Epithelial cell of esophagus (primary cell): ENCODE measurements at regions not wholly inside any gene's neighbourhood (a gene's known extent, or its start where the extent isn't known, plus 50 kb on each side); places are given as distances from the start of the nearest gene placed in this dataset.

Experiments
- DNase-seq: peaks from one replicate; pipeline ENCODE4 v3.0.0; 2010; ENCODE audit warnings: low read depth
- H3K4me3 ChIP-seq: 2 replicates; pipeline ENCODE4 v1.5.1; 2011; ENCODE audit warnings: mild to moderate bottlenecking, low read length, control low read depth
- CTCF ChIP-seq: IDR thresholded peaks from 2 replicates; pipeline ENCODE4 v1.5.1; 2011; ENCODE audit warnings: low read depth, mild to moderate bottlenecking, low read length, control low read depth, inconsistent platforms; ENCODE audit not compliant: insufficient read depth; ENCODE audit errors: missing control alignments

- TF ChIP-seq CTCF: no peak
- DNase-seq: no peak
- H3K4me3 ChIP-seq: no peak overlapping the region
These were observed 65.7 kb downstream of the IL21 start for GRCh38 chr4:122555216-122555615.

GRCh38 chr4:122553432-122553831 lies 67.4 kb downstream of the IL21 start:
- TF ChIP-seq CTCF: no peak
- DNase-seq: no peak
- H3K4me3 ChIP-seq: no peak overlapping the region

GRCh38 chr4:122552898-122553297 lies 68.0 kb downstream of the IL21 start:
- peak; percentile 21 for DNase-seq
- no peak overlapping the region for H3K4me3 ChIP-seq
- TF ChIP-seq CTCF: no peak

- TF ChIP-seq CTCF: no peak
- DNase-seq: no peak
- no peak overlapping the region for H3K4me3 ChIP-seq
These were observed 71.8 kb downstream of the IL21 start for GRCh38 chr4:122548886-122549630.

GRCh38 chr4:122548452-122548851 lies 72.4 kb downstream of the IL21 start:
- no peak overlapping the region for H3K4me3 ChIP-seq
- DNase-seq: peak; percentile 25

GRCh38 chr4:122542411-122543236 lies 78.2 kb downstream of the IL21 start:
- peak; percentile 25 for DNase-seq
- no peak overlapping the region for H3K4me3 ChIP-seq

More at GRCh38 chr4:122548452-122548851, 72.4 kb downstream of the IL21 start:
- TF ChIP-seq CTCF: no peak

More at GRCh38 chr4:122542411-122543236, 78.2 kb downstream of the IL21 start:
- no peak for TF ChIP-seq CTCF
